ENCODE measurements at regions not wholly inside any gene's neighbourhood (a gene's known extent, or its start where the extent isn't known, plus 50 kb on each side); places are given as distances from the start of the nearest gene placed in this dataset.

GRCh38 chr2:122949523-122949922 lies 1075.6 kb upstream of the CNTNAP5 start:
- no peaks in the 10 kb centered on the region for H3K27me3 Mint-ChIP-seq
- H3K36me3 Mint-ChIP-seq, result no peaks in the 10 kb centered on the region
- H3K4me3 Mint-ChIP-seq, result no peak overlapping the region
- H3K9me3 Mint-ChIP-seq, result peaks cover 13% of the 10 kb centered on the region
- no peak for ATAC-seq
- no peak overlapping the region for H3K27ac Mint-ChIP-seq
- no peaks in the 10 kb centered on the region for H3K4me1 Mint-ChIP-seq

GRCh38 chr2:122955776-122956175 lies 1069.3 kb upstream of the CNTNAP5 start:
- no peak overlapping the region for H3K4me3 Mint-ChIP-seq
- H3K36me3 Mint-ChIP-seq, result no peaks in the 10 kb centered on the region
- H3K9me3 Mint-ChIP-seq, result peaks cover 6% of the 10 kb centered on the region
- H3K27me3 Mint-ChIP-seq, result no peaks in the 10 kb centered on the region
- ATAC-seq, result no peak
- H3K27ac Mint-ChIP-seq, result no peak overlapping the region
- no peaks in the 10 kb centered on the region for H3K4me1 Mint-ChIP-seq

- Mint-ChIP-seq H3K27me3 (no peaks in the 10 kb centered on the region), H3K4me1 (no peaks in the 10 kb centered on the region), H3K36me3 (no peaks in the 10 kb centered on the region), H3K9me3 (no peaks in the 10 kb centered on the region), H3K4me3 (no peak overlapping the region), H3K27ac (no peak overlapping the region)
- no peak for ATAC-seq
Measured at GRCh38 chr2:122960759-122961641, 1064.1 kb upstream of the CNTNAP5 start.

GRCh38 chr2:122966461-122966860 lies 1058.6 kb upstream of the CNTNAP5 start:
- H3K4me3 Mint-ChIP-seq, result no peak overlapping the region
- H3K27ac Mint-ChIP-seq, result no peak overlapping the region
- no peaks in the 10 kb centered on the region for H3K36me3 Mint-ChIP-seq
- ATAC-seq, result no peak
- no peaks in the 10 kb centered on the region for H3K4me1 Mint-ChIP-seq
- H3K27me3 Mint-ChIP-seq, result no peaks in the 10 kb centered on the region
- peaks cover 11% of the 10 kb centered on the region for H3K9me3 Mint-ChIP-seq

- Mint-ChIP-seq H3K27me3 (no peaks in the 10 kb centered on the region), H3K4me3 (no peak overlapping the region), H3K4me1 (no peaks in the 10 kb centered on the region), H3K9me3 (peaks cover 7% of the 10 kb centered on the region), H3K27ac (no peak overlapping the region), H3K36me3 (no peaks in the 10 kb centered on the region)
- ATAC-seq, result no peak
Measured at GRCh38 chr2:122977580-122977979, 1047.5 kb upstream of the CNTNAP5 start.

GRCh38 chr2:122980671-122981070 lies 1044.4 kb upstream of the CNTNAP5 start:
- Mint-ChIP-seq H3K36me3 (no peaks in the 10 kb centered on the region), H3K9me3 (peaks cover 7% of the 10 kb centered on the region), H3K27me3 (no peaks in the 10 kb centered on the region), H3K27ac (no peak overlapping the region), H3K4me1 (no peaks in the 10 kb centered on the region), H3K4me3 (no peak overlapping the region)
- ATAC-seq, result no peak

- Mint-ChIP-seq H3K27me3 (no peaks in the 10 kb centered on the region), H3K27ac (no peak overlapping the region), H3K4me3 (no peak overlapping the region), H3K36me3 (no peaks in the 10 kb centered on the region), H3K4me1 (no peaks in the 10 kb centered on the region), H3K9me3 (peaks cover 5% of the 10 kb centered on the region)
- ATAC-seq, result no peak
Measured at GRCh38 chr2:122982936-122983335, 1042.2 kb upstream of the CNTNAP5 start.

- no peak for ATAC-seq
- H3K4me3 Mint-ChIP-seq, result no peak overlapping the region
- peaks cover 15% of the 10 kb centered on the region for H3K9me3 Mint-ChIP-seq
Measured at GRCh38 chr2:122988395-122989221, 1036.5 kb upstream of the CNTNAP5 start.

GRCh38 chr2:122993592-122993991 lies 1031.5 kb upstream of the CNTNAP5 start:
- H3K9me3 Mint-ChIP-seq, result peaks cover 18% of the 10 kb centered on the region
- H3K4me3 Mint-ChIP-seq, result no peak overlapping the region
- no peaks in the 10 kb centered on the region for H3K27me3 Mint-ChIP-seq
- no peak overlapping the region for H3K27ac Mint-ChIP-seq
- no peak for ATAC-seq
- H3K36me3 Mint-ChIP-seq, result no peaks in the 10 kb centered on the region
- no peaks in the 10 kb centered on the region for H3K4me1 Mint-ChIP-seq

More at GRCh38 chr2:122988395-122989221, 1036.5 kb upstream of the CNTNAP5 start:
- H3K27ac Mint-ChIP-seq, result no peak overlapping the region
- H3K4me1 Mint-ChIP-seq, result no peaks in the 10 kb centered on the region
- no peaks in the 10 kb centered on the region for H3K36me3 Mint-ChIP-seq
- no peaks in the 10 kb centered on the region for H3K27me3 Mint-ChIP-seq

GRCh38 chr2:122999258-122999657 lies 1025.8 kb upstream of the CNTNAP5 start:
- H3K27ac Mint-ChIP-seq, result no peak overlapping the region
- no peaks in the 10 kb centered on the region for H3K36me3 Mint-ChIP-seq
- no peaks in the 10 kb centered on the region for H3K4me1 Mint-ChIP-seq
- peaks cover 6% of the 10 kb centered on the region for H3K9me3 Mint-ChIP-seq
- ATAC-seq, result no peak
- H3K4me3 Mint-ChIP-seq, result no peak overlapping the region
- H3K27me3 Mint-ChIP-seq, result no peaks in the 10 kb centered on the region

GRCh38 chr2:122999821-123000220 lies 1025.3 kb upstream of the CNTNAP5 start:
- H3K9me3 Mint-ChIP-seq, result peaks cover 6% of the 10 kb centered on the region
- no peaks in the 10 kb centered on the region for H3K36me3 Mint-ChIP-seq
- no peaks in the 10 kb centered on the region for H3K27me3 Mint-ChIP-seq
- no peaks in the 10 kb centered on the region for H3K4me1 Mint-ChIP-seq
- no peak overlapping the region for H3K4me3 Mint-ChIP-seq
- no peak for ATAC-seq
- no peak overlapping the region for H3K27ac Mint-ChIP-seq

GRCh38 chr2:123002660-123003248 lies 1022.3 kb upstream of the CNTNAP5 start:
- H3K4me1 Mint-ChIP-seq, result no peaks in the 10 kb centered on the region
- H3K9me3 Mint-ChIP-seq, result peaks cover 18% of the 10 kb centered on the region
- ATAC-seq, result no peak
- no peaks in the 10 kb centered on the region for H3K27me3 Mint-ChIP-seq
- H3K36me3 Mint-ChIP-seq, result no peaks in the 10 kb centered on the region
- H3K4me3 Mint-ChIP-seq, result no peak overlapping the region
- no peak overlapping the region for H3K27ac Mint-ChIP-seq

- no peaks in the 10 kb centered on the region for H3K36me3 Mint-ChIP-seq
- H3K4me1 Mint-ChIP-seq, result no peaks in the 10 kb centered on the region
- H3K27ac Mint-ChIP-seq, result no peak overlapping the region
- no peak for ATAC-seq
- H3K27me3 Mint-ChIP-seq, result no peaks in the 10 kb centered on the region
- peaks cover 3% of the 10 kb centered on the region for H3K9me3 Mint-ChIP-seq
- no peak overlapping the region for H3K4me3 Mint-ChIP-seq
Measured at GRCh38 chr2:123015186-123015585, 1009.9 kb upstream of the CNTNAP5 start.

GRCh38 chr2:123035541-123035940 lies 989.5 kb upstream of the CNTNAP5 start:
- Mint-ChIP-seq H3K36me3 (no peaks in the 10 kb centered on the region), H3K4me3 (no peak overlapping the region), H3K4me1 (no peaks in the 10 kb centered on the region), H3K27ac (no peak overlapping the region), H3K9me3 (peaks cover 28% of the 10 kb centered on the region), H3K27me3 (no peaks in the 10 kb centered on the region)
- no peak for ATAC-seq

- no peaks in the 10 kb centered on the region for H3K4me1 Mint-ChIP-seq
- H3K27me3 Mint-ChIP-seq, result no peaks in the 10 kb centered on the region
- no peak overlapping the region for H3K4me3 Mint-ChIP-seq
- H3K36me3 Mint-ChIP-seq, result no peaks in the 10 kb centered on the region
- H3K9me3 Mint-ChIP-seq, result peaks cover 25% of the 10 kb centered on the region
- H3K27ac Mint-ChIP-seq, result no peak overlapping the region
- no peak for ATAC-seq
Measured at GRCh38 chr2:123036300-123036699, 988.8 kb upstream of the CNTNAP5 start.

All from stimulated activated memory B cell treated with anti-CD40 and anti-IgM and Interleukin-4, amounts not matched to agents 10 μg/mL and 1 μg/mL and 100 μg/mL, for 72 hours (primary cell).